ENCODE measurements at regions not wholly inside any gene's neighbourhood (a gene's known extent, or its start where the extent isn't known, plus 50 kb on each side); places are given as distances from the start of the nearest gene placed in this dataset.
A peak's percentile ranks its signal among the peaks of the same experiment; 100 is the strongest.

GRCh38 chr3:170780471-170780870 is 89.5 kb downstream of the RPL22L1 start:
- no peak for DNase-seq

- DNase-seq, result no peak
These were observed 91.5 kb downstream of the RPL22L1 start for GRCh38 chr3:170778240-170779217.

- DNase-seq, result no peak
These were observed 92.5 kb downstream of the RPL22L1 start for GRCh38 chr3:170777564-170777926.

GRCh38 chr3:170776887-170777563 is 93.0 kb downstream of the RPL22L1 start:
- no peak for DNase-seq

- DNase-seq, result no peak
These were observed 96.1 kb downstream of the RPL22L1 start for GRCh38 chr3:170773682-170774425.

GRCh38 chr3:170772175-170772574 is 97.8 kb downstream of the RPL22L1 start:
- DNase-seq, result no peak

GRCh38 chr3:170768334-170768801 is 101.6 kb downstream of the RPL22L1 start:
- DNase-seq, result peak; percentile 49

- no peak for DNase-seq
These were observed 102.4 kb downstream of the RPL22L1 start for GRCh38 chr3:170767576-170767941.

GRCh38 chr3:170766823-170767575 is 103.0 kb downstream of the RPL22L1 start:
- no peak for DNase-seq

GRCh38 chr3:170766253-170766652 is 103.7 kb downstream of the RPL22L1 start:
- no peak for DNase-seq

- DNase-seq, result no peak
These were observed 104.4 kb downstream of the RPL22L1 start for GRCh38 chr3:170765419-170766078.

- no peak for DNase-seq
These were observed 106.0 kb downstream of the RPL22L1 start for GRCh38 chr3:170764017-170764416.

GRCh38 chr3:170762064-170762463 is 107.9 kb downstream of the RPL22L1 start:
- DNase-seq, result no peak

GRCh38 chr3:170761103-170761502 is 108.9 kb downstream of the RPL22L1 start:
- DNase-seq, result no peak

- DNase-seq, result peak; percentile 38
These were observed 109.8 kb downstream of the RPL22L1 start for GRCh38 chr3:170760174-170760526.

GRCh38 chr3:170759511-170760173 is 110.4 kb downstream of the RPL22L1 start:
- no peak for DNase-seq

- DNase-seq, result no peak
These were observed 113.0 kb downstream of the RPL22L1 start for GRCh38 chr3:170757038-170757437.

GRCh38 chr3:170754311-170754693 is 115.7 kb downstream of the RPL22L1 start:
- DNase-seq, result no peak

- DNase-seq, result no peak
These were observed 116.3 kb downstream of the RPL22L1 start for GRCh38 chr3:170753421-170754310.

- no peak for DNase-seq
These were observed 117.3 kb downstream of the RPL22L1 start for GRCh38 chr3:170752571-170753155.

Data from kidney glomerular epithelial cell (primary cell).